ENCODE measurements at regions not wholly inside any gene's neighbourhood (a gene's known extent, or its start where the extent isn't known, plus 50 kb on each side); places are given as distances from the start of the nearest gene placed in this dataset.

DNA sequence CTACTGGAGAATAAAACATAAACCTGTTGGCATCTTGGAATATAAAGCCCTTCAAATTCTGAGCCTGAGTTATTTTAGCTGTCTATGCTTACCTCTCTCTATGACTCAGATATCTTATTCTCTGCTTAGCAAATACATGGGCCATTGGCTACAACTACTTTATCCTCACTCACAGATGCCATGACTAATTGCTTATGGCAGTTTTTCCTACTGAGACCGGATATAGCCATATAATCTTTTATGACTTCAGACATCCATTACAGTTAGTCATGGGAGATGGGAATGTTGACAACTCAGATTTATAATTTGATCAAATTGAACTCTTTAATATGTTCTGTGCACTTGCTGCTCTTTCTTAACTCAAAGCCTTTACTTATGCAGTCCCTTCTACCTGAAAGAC is 502.4 kb upstream of the ATP2B1 start:
- TF ChIP-seq, protein P1, sequence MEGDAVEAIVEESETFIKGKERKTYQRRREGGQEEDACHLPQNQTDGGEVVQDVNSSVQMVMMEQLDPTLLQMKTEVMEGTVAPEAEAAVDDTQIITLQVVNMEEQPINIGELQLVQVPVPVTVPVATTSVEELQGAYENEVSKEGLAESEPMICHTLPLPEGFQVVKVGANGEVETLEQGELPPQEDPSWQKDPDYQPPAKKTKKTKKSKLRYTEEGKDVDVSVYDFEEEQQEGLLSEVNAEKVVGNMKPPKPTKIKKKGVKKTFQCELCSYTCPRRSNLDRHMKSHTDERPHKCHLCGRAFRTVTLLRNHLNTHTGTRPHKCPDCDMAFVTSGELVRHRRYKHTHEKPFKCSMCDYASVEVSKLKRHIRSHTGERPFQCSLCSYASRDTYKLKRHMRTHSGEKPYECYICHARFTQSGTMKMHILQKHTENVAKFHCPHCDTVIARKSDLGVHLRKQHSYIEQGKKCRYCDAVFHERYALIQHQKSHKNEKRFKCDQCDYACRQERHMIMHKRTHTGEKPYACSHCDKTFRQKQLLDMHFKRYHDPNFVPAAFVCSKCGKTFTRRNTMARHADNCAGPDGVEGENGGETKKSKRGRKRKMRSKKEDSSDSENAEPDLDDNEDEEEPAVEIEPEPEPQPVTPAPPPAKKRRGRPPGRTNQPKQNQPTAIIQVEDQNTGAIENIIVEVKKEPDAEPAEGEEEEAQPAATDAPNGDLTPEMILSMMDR (IDR thresholded peaks at IDR 0.05) = no peak
- no peak for TF ChIP-seq POLR2A (IDR thresholded peaks at IDR 0.05)
